Fibroblast of the conjunctiva (primary cell): ENCODE measurements at regions not wholly inside any gene's neighbourhood (a gene's known extent, or its start where the extent isn't known, plus 50 kb on each side); places are given as distances from the start of the nearest gene placed in this dataset.
"Not testable (repeated sequence)": the region's sequence is repeated elsewhere in the genome, so short reads cannot be mapped to it uniquely, and the experiment has no call there.

Experiments
- DNase-seq: peaks from one replicate; pipeline ENCODE4 v3.0.0-alpha.2; 2010; ENCODE audit warnings: low read depth

DNA sequence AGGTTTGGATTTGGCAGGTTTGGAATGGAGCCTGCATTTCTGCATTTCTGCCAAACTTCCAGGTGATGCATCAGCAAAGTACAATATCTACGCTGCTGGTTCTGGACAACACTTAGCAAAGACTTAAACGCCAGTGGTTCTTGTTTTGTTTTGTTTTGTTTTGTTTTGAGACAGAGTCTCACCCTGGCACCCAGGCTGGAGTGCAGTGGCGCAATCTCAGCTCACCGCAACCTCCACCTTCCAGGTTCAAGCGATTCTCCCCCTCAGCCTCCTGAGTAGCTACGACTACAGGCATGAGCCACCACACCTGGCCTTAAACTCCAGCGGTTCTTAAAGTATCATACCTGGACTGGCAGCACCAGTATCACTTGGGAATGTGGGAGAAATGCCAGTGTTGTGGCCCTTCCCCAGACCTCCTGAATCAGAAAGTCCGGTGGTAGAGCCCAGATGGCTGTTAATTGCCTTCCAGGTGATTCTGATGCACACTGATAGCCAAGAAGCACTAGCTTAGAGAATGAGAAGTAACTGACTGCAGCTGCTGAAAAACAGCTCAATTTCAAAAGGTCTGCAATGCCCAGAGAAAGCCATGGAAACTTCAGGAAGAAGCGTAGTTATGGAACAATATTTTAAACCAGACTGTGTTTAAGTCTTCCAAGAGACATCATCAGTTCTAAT lies 114.8 kb upstream of the FOXN3 start:
- no peak for DNase-seq

DNA sequence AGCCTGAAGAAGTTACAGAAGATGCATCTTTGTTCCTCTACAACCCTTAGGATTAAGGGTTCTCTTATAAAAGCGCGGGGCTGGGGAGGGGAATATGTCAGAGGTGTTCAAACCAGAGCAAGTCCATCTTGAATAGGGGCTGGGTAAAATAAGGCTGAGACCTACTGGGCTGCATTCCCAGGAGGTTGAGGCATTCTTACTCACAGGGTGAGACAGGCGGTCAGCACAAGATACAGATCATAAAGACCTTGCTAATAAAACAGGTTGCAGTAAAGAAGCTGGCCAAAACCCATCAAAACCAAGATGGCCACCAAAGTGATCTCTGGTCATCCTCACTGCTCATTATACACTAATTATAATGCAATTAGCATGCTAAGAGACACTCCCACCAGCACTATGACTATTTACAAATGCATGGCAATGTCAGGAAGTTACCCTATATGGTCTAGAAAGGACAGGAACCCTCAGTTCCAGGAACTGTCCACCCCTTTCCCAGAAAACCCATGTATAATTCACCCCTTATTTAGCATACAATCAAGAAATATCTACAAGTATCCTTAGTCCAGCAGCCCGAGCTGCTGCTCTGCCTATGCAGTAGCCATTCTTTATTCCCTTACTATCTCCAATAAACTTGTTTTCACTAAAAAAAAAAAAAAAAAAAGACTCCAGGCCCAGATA lies 108.1 kb upstream of the FOXN3 start:
- no peak for DNase-seq

DNA sequence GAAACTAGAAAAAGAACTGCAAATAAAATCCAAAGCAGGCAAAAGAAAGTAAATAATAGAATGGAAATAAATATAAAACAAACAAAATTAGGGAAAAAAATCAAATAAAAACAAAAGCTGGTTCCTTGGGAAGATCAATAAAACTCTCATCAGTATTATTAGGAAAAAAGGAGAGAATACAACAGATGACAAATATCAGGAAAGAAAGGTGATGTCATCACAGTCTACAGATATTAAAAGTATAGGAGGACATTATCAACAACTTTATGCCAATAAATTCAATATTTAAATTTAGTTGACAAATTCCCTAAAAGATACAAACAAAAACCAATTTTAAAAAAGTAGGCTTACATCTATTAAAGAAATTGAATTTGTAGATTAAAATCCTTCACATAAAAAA lies 107.4 kb upstream of the FOXN3 start:
- DNase-seq: no peak

DNA sequence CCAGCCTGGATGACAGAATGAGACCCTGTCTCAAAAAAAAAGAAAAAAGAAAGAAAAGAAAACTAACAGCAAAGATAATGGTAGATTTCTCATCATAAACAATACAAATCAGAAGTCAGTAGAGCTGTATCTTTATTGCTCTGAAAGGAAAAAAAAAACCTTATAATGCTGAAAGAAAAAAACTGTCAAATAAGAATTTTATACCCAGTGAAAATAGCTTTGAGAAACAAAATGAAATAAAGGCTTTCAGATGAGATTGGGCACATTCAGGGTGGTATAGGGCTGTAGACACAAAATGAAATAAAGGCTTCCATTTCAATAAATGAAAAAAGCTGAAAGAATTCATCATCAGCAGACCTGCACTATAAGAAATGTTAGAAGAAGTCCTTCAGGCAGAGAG lies 105.0 kb upstream of the FOXN3 start:
- DNase-seq: no peak

DNA sequence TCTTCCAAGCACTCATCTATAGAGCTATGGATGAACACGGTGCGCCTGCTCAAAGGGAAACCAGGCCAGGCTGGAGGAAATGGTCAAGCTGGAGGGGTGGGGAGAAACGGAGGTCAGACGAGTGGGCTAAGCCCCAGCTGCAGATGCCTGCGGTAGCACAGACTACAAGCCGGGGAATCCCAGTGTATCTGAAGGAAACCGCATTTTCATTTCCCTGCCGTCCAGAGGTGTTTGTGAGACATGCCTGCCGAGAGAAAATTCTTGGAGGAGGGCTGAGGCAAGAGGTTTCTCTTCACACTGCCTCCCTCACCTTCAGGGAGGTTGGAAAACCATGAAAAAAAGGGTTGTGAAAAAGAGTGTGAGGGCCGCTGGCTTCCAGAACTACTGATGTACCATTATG lies 102.0 kb upstream of the FOXN3 start:
- no peak for DNase-seq

DNA sequence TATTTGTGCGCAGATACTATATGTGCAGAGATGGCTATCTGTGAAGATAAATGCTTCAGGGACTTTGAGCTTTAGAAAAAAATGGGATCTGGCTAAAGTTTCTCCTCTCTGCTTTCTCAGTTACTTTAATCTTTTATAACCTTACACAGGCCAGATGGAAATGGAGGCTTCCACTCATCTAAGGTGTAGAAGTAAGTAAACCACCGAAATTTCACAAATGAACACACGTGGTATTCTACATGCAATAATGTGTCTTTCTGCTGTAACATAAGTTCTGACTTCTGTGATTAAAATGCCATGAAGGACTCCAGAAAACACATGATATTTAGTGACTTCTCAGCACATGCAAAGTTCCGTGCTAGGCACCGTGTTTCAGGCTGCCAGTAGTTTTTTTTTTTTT lies 99.1 kb upstream of the FOXN3 start:
- DNase-seq: no peak

DNA sequence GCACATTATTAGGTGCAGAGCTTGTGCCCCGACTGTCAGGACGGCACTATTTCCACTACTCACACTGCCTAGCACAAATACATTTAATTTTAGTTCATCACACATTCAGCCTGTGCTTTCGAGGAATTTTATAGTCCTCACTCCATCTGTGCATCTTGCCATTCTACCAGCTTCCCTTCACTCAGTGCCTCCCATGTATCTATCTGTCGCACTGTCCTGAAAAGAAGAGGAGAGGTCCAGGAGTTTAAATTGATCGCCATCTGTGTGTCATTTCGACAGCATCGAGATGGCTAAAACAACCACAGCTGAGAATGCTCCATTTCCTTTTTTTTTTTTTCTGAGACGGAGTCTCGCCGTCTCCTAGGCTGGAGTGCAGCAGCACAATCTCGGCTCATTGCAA lies 97.6 kb upstream of the FOXN3 start:
- DNase-seq: no peak

DNA sequence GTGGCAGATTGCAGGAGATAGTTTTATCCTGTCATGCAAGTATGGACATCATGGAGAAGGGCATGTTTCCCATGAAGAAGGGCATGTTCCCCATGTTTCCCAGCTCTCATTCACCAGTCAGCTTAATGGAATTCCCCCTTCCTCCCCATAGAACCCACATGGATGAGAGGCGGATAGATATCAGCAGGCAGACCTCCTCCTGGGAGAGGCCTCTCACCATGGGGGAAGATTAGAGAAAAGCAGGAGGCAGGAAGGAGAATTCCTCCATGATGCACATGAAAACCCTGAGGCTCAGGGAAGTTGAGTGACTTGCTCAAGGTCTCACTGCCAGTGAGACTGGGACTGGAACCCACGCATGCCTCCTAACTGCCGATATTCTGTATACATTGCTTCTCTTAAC lies 92.9 kb upstream of the FOXN3 start:
- DNase-seq: no peak

DNA sequence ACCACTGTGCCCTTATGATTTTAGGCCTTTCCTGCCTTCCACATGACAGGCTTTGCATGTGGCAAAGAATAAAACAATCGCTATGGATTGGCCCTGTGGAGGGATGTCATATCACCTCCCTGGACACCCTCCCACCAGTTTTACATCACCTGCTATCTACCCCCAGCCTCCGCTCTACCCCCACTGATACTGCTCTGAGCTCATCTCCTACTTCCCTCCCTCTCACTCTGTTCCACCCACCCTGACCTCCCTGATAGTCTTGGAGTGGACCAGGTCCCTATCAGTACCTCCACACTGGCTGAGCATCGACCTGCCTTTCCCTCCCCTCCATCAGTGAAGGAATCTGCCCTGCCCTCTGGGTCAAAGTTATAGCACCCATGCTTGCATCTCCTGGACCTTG lies 91.8 kb upstream of the FOXN3 start:
- no peak for DNase-seq

DNA sequence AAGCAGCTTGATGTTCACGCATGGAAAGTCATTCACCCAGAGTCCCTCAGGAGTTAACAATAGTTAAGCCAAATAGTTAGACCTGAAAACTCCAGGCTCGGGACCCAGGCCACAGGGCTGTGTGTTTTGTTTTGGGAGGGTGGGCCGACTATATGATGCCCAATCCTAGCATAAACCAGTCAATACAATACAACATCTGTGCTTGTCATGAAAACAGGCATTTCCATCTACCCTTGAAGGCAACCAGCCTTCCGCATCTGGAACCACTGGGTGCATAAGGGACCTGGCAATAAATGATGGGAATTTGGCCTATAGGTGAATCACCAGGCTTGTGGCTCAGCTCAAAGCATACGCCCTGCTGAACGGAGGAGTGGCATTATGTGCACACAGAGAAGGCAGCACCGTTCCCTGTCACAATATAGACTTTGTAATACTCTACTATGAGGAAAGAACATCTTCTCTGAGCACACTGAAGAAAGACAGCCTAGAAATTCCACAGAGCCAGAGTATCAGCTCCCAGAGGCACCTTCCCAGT lies 91.0 kb upstream of the FOXN3 start:
- no peak for DNase-seq

DNA sequence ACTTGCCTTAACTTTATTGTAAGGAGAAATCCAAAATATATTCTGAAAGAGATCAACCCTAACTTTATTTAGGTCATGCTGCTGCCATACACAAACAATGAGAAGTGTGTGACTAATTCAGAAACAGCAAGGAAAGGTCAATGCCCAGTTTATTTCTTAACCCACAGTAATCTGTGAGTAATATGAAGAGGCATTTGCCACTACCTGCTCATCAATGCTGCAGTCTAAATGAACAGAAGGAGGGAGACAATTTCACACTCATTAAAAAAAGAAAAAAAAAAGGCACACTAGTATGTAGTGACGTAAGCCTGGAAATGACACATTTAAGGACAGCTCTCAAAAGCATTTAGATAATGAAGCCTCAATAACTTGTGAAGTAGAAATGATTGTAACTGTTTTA lies 90.5 kb upstream of the FOXN3 start:
- no peak for DNase-seq

DNA sequence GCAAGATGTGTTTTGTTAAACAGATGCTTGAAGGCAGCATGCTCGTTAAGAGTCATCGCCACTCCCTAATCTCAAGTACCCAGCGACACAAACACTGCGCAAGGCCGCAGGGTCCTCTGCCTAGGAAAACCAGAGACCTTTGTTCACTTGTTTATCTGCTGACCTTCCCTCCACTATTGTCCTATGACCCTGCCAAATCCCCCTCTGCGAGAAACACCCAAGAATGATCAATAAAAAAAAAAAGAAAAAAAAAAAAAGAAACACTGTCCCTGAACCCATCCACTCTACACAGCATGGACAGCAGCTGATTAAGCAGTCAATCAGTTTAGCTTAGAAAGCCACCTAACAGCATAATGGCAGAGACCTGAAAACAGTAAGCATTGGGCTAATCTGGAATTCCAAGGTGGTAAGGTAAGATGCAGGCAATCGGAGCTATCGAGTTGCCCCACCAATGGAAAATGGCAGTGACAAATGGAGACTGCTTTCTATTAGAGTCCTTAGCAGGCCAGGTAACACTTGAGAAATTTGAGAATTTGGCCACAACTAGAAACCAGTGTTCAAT lies 89.9 kb upstream of the FOXN3 start:
- DNase-seq: not testable (repeated sequence)

DNA sequence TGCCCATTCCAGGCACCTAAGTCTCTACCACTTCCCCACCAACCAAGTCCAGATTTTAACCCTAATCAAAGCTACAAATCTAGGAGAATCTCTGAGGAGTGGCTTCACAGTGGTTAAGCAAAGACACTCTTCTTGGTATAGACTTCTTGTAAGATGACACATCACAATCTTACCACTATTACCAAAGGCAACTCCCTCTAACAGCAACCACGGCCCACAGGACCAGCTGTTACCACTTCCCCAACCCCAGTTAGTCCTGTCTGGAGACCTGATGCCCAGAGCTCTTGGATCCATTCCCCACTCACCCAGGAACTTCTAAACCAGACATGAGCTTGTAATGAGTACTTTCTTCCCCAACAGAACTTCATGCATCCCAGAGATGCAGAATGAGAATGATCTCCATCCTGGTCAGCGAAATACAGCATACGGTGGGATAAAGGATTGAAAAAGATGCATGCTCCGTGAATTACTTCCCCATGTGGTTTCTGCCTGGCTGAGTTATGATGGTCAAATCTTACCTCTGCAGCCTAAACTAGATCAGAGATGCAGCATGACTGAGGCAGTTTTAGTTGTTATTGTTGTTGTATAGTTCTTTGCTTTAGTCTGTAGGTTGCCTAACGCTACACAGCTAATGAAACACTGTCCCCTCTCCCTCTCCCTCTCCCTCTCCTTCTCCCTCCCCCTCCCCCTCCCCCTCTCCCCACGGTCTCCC lies 87.7 kb upstream of the FOXN3 start:
- DNase-seq: no peak

DNA sequence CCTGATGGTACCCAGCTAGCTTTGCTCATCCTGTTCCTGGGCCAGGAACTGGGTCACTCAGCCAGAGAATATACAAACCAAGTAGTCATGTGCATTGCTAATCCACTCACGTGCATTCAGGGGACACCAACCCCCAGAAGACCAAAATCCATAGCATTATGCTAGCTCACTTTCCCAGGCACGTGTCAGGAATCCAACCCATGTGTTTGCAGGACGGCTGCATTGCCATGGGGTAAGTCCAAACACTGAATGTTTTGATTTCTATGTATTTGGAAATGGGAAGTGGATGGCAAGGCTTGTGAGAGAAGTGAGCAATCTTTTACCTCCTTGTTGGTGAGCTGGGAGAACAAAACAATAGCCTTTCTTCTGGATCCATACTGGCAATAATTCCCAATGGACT lies 87.1 kb upstream of the FOXN3 start:
- no peak for DNase-seq

DNA sequence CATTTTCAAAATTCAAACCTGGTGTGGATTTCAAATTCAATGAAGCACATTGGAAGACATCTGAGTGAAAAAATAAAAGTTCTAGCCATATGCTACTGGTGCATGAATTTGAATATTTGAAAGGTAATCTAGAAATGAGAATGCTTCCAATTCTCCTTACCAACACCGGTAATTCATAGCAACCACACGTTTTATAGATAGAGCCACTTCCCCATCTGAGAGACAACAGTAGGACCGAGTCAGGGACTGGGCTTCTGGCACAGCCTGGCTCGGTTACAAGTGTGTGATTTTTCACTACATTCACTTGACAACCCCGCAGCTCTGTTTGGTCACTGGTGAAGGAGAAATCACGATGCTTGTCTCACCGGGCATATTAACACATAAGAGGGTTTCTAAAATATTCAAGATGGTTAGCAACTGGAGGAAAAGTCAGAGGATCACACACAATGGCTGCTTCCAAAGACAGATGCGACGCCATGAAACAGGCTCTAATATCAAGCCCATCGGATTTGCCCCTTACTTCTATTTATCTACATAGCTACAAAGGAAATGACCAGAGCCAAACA lies 86.5 kb upstream of the FOXN3 start:
- no peak for DNase-seq

DNA sequence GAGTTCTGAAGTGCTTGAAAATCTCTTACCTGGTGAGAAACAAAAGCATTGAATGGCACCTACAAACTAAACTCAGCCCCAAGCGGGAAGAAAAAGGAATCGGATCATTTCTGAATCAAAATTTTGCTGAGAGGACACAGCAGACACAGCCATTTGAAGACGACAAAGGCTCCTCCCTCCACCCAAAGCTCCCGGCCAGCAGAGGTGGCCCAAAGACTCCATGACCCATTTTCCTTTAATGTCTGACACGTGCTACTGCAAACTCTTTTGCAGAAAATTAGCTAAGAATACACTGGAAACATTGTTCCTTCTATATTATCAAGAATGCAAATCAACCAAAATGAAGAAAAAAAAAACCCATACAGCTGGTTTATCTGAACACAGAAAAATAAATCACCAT lies 85.9 kb upstream of the FOXN3 start:
- no peak for DNase-seq

DNA sequence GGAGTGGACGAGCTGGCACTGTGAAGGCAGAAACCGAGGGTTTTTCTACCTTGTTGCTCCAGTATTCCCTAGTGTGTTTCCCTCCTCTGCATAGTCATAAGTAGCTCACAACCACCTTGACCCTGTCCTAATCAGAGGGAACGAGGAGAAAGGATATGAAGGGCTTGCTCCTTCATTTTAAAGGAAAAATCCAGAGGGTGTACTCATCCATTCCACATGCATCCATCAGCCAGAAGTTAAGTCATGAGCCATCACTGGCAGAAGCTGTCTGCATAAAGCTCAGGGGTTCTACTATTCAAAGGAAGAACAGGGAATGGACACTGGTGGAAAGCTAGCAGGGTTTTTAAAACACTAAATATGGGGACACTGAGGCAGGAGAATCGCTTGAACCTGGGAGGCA lies 84.3 kb upstream of the FOXN3 start:
- DNase-seq: no peak

DNA sequence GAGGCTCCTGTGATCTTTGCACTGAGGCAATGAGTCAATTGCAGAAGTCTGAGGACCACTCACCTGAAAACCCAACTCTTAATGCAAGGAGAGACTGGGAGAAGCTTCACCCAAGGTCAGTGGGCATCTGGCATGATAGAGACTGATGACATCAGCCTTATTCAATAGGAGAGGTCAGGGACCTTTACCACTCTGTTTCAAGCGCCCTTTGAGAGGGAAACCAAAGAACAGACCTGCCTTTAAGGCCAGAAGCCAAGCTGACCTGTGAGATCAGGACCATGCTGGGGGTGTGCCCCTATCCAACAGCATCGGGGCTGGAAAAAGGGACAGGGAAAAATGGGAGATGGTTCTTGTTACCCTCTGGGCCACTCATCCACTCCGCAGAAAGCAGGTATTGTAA lies 83.3 kb upstream of the FOXN3 start:
- DNase-seq: no peak

DNA sequence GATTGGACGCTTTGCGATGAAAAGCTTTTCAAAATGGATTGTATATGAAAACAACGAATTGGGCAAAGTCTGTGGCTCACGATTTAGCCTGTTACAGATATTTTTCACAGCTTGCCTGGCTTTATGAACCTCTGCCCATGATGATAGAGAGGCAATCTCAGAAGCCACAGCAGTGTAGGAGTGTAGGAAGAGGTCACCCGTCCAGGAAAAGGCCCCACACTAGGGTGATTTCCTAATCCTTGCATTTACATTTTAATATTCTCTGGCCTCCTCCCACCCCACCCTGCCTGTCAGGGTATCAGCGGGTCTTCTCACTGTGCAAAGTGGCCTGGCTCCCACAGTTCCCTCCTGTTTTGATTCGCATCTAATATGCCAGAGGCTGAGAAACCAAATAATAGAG lies 81.8 kb upstream of the FOXN3 start:
- DNase-seq: no peak

DNA sequence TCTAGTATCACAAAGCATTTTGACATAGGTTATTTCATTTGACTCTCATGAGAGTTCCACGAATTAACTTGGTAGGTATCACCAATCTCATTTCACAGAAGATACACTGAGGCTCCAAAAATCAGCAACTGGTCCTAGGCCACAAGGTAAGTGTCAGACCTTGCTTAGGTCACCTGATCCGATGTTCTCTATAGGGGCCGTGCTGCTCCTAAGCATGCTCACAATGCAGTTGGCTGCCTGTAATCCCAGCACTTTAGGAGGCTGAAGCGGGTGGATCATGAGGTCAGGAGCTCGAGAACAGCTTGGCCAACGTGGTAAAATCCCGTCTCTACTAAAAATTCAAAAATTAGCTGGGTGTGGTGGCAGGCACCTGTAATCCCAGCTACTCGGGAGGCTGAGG lies 78.7 kb upstream of the FOXN3 start:
- DNase-seq: no peak

DNA sequence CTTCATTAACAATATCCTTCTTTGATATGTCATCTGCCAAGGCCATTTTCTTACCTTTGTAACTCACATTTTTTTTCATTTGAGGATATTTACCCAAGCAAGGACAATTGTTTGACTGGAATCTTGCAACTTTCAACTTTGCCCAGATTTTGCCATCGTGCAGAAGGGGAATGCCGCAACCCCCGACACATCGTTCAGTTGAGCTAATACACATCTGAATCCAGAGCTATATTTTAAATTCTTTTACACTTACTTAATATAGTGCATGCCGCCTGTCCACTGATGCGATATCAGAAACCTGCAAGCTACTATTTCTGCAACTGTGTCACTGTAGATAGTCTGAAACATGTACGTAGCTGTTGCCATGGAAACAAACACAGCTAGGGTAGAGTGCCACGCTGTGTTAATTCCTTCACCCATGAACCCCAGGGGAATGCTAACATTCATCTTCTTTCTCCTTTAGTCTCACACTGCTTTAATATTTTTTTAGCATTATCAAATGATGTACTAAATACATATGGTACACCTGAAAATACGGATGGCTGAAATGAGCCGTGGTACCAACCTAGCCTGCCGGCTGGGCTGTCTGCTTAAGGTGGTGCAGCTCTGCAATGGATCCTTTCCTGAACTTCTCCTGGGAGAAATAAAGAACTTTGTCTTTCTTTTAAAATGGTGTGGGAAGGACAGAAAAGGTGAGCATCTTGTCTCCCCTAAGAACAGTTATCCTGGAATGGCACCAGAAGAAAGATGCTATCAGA lies 77.0 kb upstream of the FOXN3 start:
- no peak for DNase-seq

DNA sequence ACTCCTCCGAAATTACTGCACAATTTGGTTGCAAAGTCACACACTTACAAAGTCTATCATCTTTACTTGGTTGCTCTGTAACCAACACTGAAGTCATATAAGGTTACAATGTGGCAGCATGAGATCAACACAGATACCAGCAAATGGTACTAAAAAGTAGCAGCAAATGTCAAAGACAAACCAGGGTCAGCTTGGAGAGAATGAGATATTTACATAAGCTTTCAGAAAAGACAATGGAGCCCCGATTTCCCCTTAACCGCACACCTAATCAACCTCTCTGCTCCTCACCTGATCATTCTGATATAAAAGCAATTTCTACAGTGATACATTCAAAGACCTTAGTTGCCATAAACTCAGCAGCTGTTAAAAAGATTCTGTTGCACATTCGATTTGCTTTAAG lies 76.4 kb upstream of the FOXN3 start:
- no peak for DNase-seq
